Fibroblast of peridontal ligament (primary cell): ENCODE measurements at regions not wholly inside any gene's neighbourhood (a gene's known extent, or its start where the extent isn't known, plus 50 kb on each side); places are given as distances from the start of the nearest gene placed in this dataset.

Source experiments
- DNase-seq: peaks from one replicate; pipeline ENCODE4 v3.0.0-alpha.2; 2010; ENCODE audit errors: extremely low read depth

- DNase-seq, result peak; percentile 38
Observed at GRCh38 chr21:27134516-27134915, 167.6 kb upstream of the ADAMTS5 start.

DNA sequence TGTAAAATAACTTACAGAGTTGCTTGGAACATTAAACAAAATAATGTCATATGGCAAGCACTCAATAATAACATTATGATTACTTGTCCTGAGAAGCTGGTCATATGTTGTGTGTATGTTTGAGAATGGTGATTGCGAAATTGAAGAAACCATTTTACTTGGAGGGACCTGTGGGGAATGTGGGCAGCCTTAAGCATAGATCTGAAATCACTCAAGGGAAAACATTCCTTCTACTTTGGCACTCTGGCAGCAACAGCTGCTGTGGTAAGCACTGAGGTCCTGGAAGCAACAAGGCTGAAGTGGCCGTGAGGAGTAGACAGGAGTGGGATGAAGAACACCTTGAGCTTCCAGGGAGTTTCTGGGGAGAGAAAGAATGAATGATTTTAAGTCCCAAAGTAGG lies 165.4 kb upstream of the ADAMTS5 start:
- DNase-seq, result peak; percentile 89

DNA sequence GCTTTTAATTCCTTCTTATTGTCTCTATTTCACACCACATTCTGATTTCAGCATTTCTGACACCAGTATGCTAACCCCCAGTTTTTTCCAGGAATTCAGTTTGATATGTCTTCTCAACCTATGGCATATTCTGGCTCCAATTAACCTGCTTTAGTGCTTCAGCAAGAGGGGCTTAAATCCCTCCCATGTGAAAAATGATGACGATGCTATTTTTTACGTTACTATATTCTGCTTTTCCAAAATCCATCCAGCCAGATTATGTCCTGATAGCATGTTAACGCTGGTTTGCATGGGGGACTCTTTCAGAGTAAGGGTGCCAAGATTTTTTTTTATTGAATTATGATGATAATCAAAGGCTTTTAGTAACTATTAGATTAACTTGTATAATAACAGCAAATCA lies 163.3 kb upstream of the ADAMTS5 start:
- no peak for DNase-seq

GRCh38 chr21:27129694-27130093 lies 162.8 kb upstream of the ADAMTS5 start:
- DNase-seq, result no peak

DNA sequence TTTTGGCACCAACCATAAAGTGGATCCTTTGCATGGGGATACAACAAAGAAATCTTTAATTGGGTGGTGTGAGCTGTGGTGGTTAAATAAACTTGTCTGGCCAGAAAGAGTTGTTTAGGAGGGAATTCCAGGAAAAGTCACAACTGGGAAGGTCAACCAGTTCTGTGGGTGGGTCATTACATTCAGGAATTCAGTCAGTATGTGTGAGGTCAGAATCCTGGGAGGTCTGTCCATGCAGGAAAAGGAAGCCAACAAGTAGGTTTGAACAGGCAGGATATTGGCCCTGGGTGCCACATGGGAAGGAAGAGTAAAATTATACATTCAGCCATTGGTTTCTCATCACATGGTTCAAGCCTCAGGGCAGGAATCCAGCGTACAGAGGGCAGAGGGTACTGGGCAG lies 162.3 kb upstream of the ADAMTS5 start:
- no peak for DNase-seq

DNA sequence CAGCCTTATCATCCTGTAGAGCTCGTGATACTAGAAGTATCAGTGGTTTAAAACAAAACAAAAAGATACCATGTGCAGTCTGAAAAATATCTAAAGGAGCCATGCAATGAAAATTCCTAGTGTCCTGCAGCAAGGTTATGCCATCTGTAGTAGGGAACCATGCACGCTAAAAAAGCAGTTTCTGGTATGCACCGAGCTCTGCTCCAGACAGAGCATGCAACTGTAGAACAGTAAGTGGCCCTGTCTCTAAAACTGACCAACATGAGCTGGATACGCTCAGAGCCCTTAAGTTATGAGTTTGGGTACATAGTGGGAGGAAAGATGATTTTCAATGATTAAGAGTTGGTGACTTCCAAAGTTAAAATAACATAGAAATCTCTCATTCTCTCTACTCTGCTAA lies 159.3 kb upstream of the ADAMTS5 start:
- DNase-seq, result no peak

DNA sequence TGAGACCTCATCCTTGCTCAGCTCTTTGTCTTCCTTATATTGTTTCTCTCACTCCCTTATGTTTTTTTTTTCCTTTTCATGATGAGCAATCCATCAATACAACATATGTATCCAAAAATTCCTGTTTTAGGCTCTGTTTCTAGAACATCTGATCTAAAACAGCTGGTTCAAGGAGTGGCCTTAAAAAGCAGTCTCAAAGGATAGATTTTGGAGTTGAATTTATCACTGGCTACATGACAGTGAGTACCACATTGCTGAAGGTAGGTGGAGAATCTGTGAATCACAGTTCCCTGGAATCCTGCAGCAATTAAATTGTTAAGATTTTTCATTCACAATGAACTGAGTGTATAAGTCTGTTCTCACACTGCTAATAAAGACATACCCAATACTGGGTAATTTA lies 155.8 kb upstream of the ADAMTS5 start:
- no peak for DNase-seq

DNA sequence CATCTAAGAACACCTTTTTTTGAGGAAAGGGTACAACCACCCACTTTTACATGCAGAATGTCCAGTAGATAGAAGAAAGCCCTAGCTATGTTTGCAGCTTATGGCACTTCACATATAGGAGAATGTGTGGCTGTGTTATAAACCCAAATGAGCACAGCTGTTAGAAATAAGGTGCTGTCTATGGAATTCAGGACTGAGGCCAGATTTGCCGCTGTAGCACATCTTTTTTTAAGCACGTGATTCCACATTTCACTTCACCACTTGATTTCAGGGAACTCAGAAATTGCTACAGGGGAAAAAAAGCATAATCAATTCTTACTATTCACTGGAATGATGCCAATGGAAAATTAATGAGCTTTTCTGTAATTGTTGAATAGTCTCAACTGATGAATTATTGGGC lies 147.2 kb upstream of the ADAMTS5 start:
- DNase-seq, result no peak

DNA sequence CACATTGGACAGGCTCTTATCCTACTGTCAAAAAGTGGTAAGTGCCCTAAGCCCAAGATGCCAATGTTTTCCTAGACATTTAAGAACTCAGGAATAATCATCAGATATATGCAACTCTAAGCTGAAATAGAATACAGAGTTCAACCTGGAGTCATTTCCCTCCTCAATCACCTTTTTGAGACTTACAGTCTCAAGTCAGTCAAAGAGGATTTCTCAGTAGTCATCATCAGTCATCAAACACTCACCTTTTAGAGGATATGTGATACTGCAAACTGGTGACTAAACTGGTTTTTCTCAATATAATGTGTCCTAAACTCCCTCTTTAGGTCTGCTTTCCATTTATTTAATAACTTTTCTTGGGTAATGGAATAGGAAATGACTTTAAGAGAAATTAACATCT lies 145.3 kb upstream of the ADAMTS5 start:
- DNase-seq, result no peak

GRCh38 chr21:27110956-27111355 lies 144.1 kb upstream of the ADAMTS5 start:
- no peak for DNase-seq

- DNase-seq, result no peak
Observed at GRCh38 chr21:27108701-27109100, 141.8 kb upstream of the ADAMTS5 start.

DNA sequence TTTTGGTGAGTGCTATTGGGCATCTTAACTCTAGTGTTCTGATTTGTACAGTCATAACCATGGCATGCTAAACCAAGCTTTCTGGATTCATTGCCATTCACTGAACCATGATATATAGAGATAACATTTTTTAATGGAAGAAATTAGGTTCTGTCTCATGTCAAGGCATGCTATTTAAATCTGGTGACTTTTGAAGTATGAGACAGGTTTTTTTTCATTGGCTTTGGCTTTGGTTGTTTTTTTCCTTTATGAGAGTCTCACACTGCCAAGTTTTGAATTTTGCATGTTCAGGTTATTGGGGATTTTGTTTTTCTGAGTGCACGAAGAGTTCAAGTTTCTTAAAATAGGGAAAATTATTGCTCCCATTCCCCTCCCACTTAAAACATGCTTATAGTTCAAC lies 141.3 kb upstream of the ADAMTS5 start:
- peak; percentile 40 for DNase-seq

DNA sequence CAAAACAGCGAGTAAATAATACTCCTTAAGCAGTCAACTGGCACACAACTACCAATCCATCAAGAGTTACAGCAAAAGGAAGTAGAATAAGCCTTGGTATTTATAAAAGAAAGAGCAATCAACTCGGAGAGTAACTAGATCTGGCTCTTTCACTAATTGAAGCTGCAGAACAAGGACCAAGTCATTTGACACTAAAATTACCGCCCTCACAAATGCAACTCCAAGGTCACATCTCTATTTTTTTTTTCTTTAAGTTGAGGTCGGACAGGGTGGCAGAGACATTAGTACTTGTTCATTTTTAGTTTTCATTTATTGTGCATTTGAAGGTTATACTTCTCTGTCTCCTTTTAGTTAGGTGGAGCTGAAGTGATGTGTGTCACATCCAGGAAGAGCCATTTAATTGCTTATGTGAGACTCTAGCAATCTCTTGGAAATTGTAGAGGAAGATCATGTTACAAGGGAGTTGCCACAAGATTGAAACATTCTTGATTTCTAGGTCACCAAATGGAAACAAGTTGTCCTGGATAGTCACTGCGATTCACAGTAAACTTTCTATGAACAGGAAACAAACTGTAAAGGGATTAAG lies 138.1 kb upstream of the ADAMTS5 start:
- peak; percentile 51 for DNase-seq

DNA sequence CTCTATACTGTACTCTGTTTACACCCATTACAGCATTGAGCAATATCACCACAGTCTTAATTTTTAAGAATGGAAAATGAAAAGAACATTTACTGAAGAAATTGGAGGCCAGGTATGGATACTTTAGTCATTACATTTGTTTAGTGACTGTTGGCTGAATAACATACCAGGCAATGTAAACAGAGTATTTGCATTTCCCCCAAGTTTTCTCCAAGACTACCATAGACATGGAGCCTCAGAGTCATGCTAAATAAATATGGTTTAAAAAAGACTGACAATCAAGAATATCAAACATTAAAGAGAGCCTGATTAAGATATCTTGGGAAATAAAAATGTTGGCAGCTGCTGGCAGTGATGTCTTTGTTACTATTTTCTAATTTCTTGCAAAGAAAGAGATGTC lies 136.9 kb upstream of the ADAMTS5 start:
- no peak for DNase-seq

DNA sequence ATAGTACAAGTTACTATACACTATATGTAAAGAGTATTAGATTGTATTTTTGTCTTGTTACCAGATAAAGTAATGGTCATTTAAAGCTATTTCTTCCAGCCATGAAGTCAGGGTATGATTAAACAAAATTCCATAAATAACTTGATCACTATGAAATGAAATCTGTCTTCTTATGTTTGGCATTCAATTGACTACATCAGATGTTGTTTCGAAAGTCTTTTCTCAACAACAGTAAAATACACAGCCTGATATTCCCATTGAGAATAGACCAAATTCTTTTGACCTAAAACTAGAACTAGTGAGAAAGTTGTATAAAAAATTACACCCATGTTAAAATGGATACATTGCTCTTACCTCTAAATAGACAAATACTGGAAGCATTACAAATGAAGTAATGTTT lies 134.6 kb upstream of the ADAMTS5 start:
- peak; percentile 93 for DNase-seq

DNA sequence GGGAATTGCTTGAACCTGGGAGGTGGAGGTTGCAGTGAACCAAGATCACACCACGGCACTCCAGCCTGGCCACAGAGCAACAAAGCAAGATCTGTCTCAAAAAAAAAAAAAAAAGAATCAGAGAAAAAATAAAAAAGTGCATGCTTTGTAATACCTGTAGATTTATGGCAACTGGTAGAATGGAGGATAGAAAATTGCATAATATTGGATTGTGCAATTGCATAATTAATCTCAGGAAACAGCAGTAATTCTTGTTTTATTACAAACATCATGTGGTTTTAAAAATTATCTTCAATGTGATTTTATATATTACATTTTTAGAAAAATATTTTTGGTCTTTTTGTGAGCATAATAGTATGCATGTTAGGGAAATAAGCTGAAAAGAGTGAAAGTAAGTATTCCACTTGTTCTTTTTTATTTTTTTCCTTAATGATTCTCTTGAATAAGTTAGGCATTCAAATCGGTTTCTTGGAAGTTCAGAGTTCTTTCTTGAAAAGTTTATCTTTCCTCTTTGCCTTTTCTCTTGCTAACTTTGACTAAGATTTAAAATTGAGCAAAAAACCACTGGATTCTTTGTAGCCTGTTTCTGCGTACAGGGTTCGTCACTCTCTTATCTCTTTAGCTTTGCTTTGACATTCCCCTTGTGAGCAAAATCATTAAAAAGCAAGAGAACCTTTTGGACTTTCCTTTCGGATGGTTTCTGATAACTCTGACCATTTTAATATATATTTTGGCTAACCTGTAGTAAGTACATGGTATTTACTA lies 127.5 kb upstream of the ADAMTS5 start:
- DNase-seq, result no peak

- DNase-seq, result no peak
Observed at GRCh38 chr21:27086630-27087029, 119.7 kb upstream of the ADAMTS5 start.

DNA sequence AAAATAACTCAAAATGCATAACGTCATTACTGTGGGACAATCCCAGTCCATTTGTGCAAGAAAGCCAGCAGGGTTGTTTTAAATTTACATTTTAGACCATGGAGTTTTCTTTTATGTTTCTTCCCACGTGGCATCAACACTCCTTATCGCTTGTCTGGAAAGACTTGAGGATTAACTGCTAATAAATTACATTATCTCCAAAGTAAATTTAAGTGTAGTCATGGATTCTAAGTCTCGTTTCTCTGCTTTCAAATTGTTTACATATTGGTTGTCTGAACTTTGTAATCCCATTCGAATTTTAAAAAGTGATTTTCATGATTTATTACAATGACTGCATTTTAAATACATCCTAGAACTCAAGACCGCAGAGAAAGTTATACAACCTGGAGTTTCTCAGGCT lies 119.3 kb upstream of the ADAMTS5 start:
- DNase-seq, result no peak

DNA sequence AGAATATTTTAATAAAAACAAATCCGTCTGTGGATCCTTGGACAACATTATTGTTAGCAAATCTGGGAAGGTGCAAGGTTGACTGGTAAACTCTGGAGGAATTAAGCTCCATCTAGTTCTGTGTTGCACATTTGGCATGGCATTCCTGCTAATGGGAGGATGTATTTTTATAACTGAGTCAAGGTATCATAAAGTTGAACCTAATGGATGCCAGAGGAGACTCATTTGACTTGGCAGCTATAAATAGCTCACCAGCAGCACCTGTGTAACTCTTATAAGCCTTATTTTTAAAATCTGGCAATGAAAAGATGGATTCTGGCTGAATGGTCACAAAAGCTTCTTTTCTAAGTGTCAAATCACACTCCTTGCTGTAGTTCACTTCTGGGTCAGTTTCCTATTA lies 118.5 kb upstream of the ADAMTS5 start:
- no peak for DNase-seq

DNA sequence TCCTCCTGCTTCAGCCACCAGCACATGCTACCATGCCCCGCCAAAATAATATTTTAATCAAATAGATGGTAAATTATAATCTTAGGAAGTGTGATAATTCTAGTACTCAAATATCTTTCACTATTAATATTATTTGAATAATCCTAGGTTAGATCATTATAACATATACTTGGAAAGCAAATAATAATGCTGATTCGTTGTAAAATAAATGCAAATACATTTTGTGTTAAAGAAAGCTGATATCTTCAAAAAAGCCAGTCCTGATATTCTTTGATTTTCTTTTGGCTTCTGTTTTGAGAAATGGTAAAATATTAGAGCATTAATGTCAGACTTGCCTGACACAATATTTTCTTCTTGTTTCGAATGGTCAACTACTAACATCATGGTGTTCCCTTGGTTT lies 116.3 kb upstream of the ADAMTS5 start:
- DNase-seq, result no peak

GRCh38 chr21:27082431-27083010 lies 115.6 kb upstream of the ADAMTS5 start:
- no peak for DNase-seq

DNA sequence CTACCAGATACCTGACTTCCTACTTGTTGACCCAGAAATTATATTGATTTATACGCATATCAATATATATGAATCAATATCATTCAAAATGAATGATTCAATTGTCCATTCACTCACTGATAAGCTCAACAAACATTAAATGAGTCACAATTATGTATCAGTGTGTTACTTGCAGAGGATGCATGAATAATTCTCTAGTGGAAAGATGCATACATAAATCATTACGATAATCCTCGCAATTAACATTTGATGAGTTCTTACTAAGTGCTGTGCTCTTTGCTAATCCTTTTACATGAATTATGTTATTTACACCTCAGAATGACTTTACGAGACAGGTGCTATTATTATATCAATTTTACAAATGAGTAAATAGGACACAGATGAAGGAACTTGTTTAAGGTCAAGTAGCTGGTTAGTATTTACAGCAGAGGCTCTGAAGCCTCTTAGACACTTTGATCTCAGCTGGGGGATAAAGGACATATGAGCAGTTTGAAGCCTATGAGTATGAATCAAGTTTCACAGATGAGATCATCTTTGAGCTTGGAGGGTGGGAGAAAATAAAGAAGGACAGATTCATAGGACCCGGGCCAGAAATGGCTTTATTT lies 112.8 kb upstream of the ADAMTS5 start:
- DNase-seq, result no peak

- DNase-seq, result no peak
Observed at GRCh38 chr21:27078915-27079314, 112.0 kb upstream of the ADAMTS5 start.
